Stomach (tissue), 4 donors: ENCODE measurements at regions not wholly inside any gene's neighbourhood (a gene's known extent, or its start where the extent isn't known, plus 50 kb on each side); places are given as distances from the start of the nearest gene placed in this dataset.

Experiments
- POLR2A ChIP-seq, 4 donors: fragments of 450-650 bp; IDR thresholded peaks; one replicate each; pipeline ENCODE4 v1.6.1; 2016; ENCODE audit warnings: antibody characterized with exemption in 4 of 4, control low read depth in 2 of 4, mild to moderate bottlenecking in 1 of 4, moderate library complexity in 1 of 4
- TF ChIP-seq, protein P1 (sequence below), 7 experiments: fragments of 450-650 bp in 4 of 7; fragments of 200-600 bp in 3 of 7; sonication (generic) in 3 of 7; IDR thresholded peaks; one replicate each; pipeline ENCODE4 v1.5.1; 2016 to 2019; ENCODE audit warnings: antibody characterized with exemption in 7 of 7, control low read depth in 2 of 7, mild to moderate bottlenecking in 1 of 7

DNA sequence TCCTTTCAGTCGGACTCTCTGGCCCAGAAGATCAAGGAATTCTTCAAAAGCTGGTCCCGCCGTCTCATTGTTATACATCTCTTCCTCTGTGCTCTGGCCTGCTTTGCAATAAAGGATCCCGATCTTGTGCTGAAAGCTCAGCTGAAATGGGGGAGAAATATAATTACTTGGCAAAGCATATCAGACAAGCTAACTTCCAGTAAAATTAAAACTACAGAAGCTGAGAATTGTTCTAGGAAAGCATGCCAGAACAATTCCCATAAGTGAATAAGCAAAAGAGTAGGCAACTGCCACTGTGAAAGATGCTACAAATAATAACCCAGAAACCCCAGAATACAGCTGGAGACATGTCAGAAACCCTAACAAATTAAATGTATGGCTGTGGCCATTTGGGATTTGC lies 146.1 kb downstream of the SIPA1L2 start:
- TF ChIP-seq, protein P1, sequence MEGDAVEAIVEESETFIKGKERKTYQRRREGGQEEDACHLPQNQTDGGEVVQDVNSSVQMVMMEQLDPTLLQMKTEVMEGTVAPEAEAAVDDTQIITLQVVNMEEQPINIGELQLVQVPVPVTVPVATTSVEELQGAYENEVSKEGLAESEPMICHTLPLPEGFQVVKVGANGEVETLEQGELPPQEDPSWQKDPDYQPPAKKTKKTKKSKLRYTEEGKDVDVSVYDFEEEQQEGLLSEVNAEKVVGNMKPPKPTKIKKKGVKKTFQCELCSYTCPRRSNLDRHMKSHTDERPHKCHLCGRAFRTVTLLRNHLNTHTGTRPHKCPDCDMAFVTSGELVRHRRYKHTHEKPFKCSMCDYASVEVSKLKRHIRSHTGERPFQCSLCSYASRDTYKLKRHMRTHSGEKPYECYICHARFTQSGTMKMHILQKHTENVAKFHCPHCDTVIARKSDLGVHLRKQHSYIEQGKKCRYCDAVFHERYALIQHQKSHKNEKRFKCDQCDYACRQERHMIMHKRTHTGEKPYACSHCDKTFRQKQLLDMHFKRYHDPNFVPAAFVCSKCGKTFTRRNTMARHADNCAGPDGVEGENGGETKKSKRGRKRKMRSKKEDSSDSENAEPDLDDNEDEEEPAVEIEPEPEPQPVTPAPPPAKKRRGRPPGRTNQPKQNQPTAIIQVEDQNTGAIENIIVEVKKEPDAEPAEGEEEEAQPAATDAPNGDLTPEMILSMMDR (IDR thresholded peaks at IDR 0.05) = no peak
- no peak for TF ChIP-seq POLR2A (IDR thresholded peaks at IDR 0.05)
